ENCODE measurements at regions not wholly inside any gene's neighbourhood (a gene's known extent, or its start where the extent isn't known, plus 50 kb on each side); places are given as distances from the start of the nearest gene placed in this dataset.

GRCh38 chr11:71097506-71098240 lies 154.7 kb downstream of the SHANK2 start:
- Histone ChIP-seq H3K27me3 (no peaks in the 10 kb centered on the region), H3K4me1 (replicated peaks in 1 of 2) (no peaks in the 10 kb centered on the region), H3K9me3 (replicated peaks in 1 of 3) (no peaks in the 10 kb centered on the region), H3K4me3 (no peak overlapping the region), H3K27ac (no peak overlapping the region), H3K36me3 (replicated peaks in 1 of 2) (no peaks in the 10 kb centered on the region)
- 77 to 84% (median 81%) methylated on average over 10 to 12 of the region's 12 CpGs for WGBS, 4 donors
- DNase-seq = no peak
- TF ChIP-seq CTCF (IDR thresholded peaks at IDR 0.05) = no peak
- no peak for TF ChIP-seq POLR2A (IDR thresholded peaks at IDR 0.05)
- intact Hi-C loops (cut with DNase I) = no loop called here

DNA sequence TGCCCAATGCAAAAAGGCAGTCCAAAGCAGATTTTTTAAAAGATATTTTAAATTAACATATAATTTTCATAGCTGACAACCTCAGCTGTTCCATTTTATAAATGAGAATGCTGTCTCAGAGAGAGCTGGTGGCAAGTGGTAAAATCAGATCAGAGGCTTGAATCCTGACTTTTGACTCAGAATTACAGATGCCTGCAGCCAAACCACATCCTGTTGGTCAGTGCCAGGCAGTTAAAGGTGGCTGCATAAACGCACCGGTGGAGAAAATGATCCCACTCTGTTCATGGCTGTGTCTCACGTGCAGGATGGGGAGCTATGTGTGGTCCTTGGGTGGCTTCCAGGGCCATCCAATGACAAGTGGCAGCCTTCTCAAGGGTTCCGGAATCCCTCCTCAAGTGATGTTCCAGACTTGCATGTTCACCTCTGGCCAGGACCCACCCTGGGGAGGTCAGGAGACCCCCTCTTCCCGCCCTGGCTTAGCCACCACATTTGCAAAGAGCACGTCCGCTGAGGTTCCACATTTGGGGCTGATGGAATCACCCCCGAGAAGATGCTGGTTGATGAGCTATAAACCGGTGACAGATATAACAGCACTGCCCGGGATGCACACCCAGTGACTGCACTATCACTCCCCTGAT lies 155.5 kb downstream of the SHANK2 start:
- intact Hi-C loops (cut with DNase I) = no loop called here
- H3K27me3 ChIP-seq = no peaks in the 10 kb centered on the region
- 55 to 70% (median 68%) methylated on average over 9 to 10 of the region's 10 CpGs for WGBS, 4 donors
- no peak overlapping the region for H3K4me3 ChIP-seq
- no peaks in the 10 kb centered on the region for H3K9me3 ChIP-seq (replicated peaks in 1 of 3)
- TF ChIP-seq POLR2A (IDR thresholded peaks at IDR 0.05) (no peak), CTCF (IDR thresholded peaks at IDR 0.05) (no peak)
- H3K27ac ChIP-seq = no peak overlapping the region
- no peak for DNase-seq
- H3K4me1 ChIP-seq (replicated peaks in 1 of 2) = no peaks in the 10 kb centered on the region
- H3K36me3 ChIP-seq (replicated peaks in 1 of 2) = no peaks in the 10 kb centered on the region

DNA sequence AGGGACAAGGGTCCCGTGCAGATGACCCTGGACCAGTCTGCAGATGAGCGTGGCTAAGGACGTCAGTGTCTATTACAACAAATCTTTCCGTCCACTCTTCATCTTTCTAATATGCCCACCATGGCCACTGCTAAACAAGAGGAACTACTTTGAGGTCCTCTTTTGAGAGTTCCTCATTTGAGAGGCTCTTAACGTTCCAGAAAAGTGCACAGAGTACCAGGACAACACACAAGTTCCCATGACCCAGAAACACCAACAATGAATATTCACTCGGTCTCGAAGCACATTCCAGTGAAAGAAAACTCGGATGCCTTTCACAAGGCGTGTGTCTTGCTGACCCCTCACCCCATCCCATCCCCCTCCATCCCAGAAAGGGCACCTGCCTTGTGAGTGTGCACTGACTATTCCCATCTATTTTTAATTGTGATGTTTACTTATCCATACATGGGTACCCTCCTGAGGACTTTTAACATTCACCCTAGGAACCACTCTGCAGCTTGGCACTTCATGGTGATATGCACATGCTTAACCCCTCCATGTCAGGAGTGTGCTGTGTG lies 157.0 kb downstream of the SHANK2 start:
- TF ChIP-seq POLR2A (IDR thresholded peaks at IDR 0.05) (no peak), CTCF (IDR thresholded peaks at IDR 0.05) (no peak)
- DNase-seq = no peak
- Histone ChIP-seq H3K4me1 (replicated peaks in 1 of 2) (no peaks in the 10 kb centered on the region), H3K9me3 (replicated peaks in 1 of 3) (no peaks in the 10 kb centered on the region), H3K27ac (no peak overlapping the region), H3K36me3 (replicated peaks in 1 of 2) (no peaks in the 10 kb centered on the region), H3K4me3 (no peak overlapping the region), H3K27me3 (no peaks in the 10 kb centered on the region)
- intact Hi-C loops (cut with DNase I) = no loop called here
- WGBS, 4 donors = 60 to 74% (median 65%) methylated on average over 9 of the region's 9 CpGs

GRCh38 chr11:71094296-71095077 lies 157.9 kb downstream of the SHANK2 start:
- DNase-seq = no peak
- H3K4me1 ChIP-seq (replicated peaks in 1 of 2) = no peaks in the 10 kb centered on the region
- no peaks in the 10 kb centered on the region for H3K27me3 ChIP-seq
- no peaks in the 10 kb centered on the region for H3K36me3 ChIP-seq (replicated peaks in 1 of 2)
- no peak overlapping the region for H3K27ac ChIP-seq
- intact Hi-C loops (cut with DNase I) = no loop called here
- 81 to 91% (median 89%) methylated on average over 22 to 26 of the region's 26 CpGs for WGBS, 4 donors
- no peak overlapping the region for H3K4me3 ChIP-seq
- TF ChIP-seq CTCF (IDR thresholded peaks at IDR 0.05) (no peak), POLR2A (IDR thresholded peaks at IDR 0.05) (no peak)
- no peaks in the 10 kb centered on the region for H3K9me3 ChIP-seq (replicated peaks in 1 of 3)

All from adrenal gland (tissue), 9 donors.